ENCODE measurements at regions not wholly inside any gene's neighbourhood (a gene's known extent, or its start where the extent isn't known, plus 50 kb on each side); places are given as distances from the start of the nearest gene placed in this dataset.

- TF ChIP-seq CTCF (IDR thresholded peaks at IDR 0.05), result no peak
- TF ChIP-seq EZH2 (IDR thresholded peaks at IDR 0.05; ENCODE audit: borderline replicate concordance, insufficient read depth, low read depth, low read length, poor library complexity, severe bottlenecking), result no peak
Measured at GRCh38 chr3:16075647-16076046, 98.8 kb upstream of the GALNT15 start.
